Hepatocyte (in vitro differentiated cells): ENCODE measurements at regions not wholly inside any gene's neighbourhood (a gene's known extent, or its start where the extent isn't known, plus 50 kb on each side); places are given as distances from the start of the nearest gene placed in this dataset.

ENCODE experiments used
- EZH2 ChIP-seq: fragments of 200-600 bp; sonication (generic); IDR thresholded peaks from 2 replicates; pipeline ENCODE4 v1.6.1; 2016; ENCODE audit warnings: antibody characterized with exemption, mild to moderate bottlenecking, borderline replicate concordance
- EZH2phosphoT487 ChIP-seq: fragments of 200-600 bp; sonication (generic); IDR thresholded peaks from one replicate; pipeline ENCODE4 v1.6.1; 2018; ENCODE audit warnings: antibody characterized with exemption, mild to moderate bottlenecking, low read depth, moderate library complexity; ENCODE audit not compliant: unreplicated experiment, severe bottlenecking
- TF ChIP-seq, protein P1 (sequence below): fragments of 200-600 bp; sonication (generic); IDR thresholded peaks from 2 replicates; pipeline ENCODE4 v1.5.1; 2016; ENCODE audit warnings: antibody characterized with exemption, mild to moderate bottlenecking; ENCODE audit not compliant: poor library complexity

DNA sequence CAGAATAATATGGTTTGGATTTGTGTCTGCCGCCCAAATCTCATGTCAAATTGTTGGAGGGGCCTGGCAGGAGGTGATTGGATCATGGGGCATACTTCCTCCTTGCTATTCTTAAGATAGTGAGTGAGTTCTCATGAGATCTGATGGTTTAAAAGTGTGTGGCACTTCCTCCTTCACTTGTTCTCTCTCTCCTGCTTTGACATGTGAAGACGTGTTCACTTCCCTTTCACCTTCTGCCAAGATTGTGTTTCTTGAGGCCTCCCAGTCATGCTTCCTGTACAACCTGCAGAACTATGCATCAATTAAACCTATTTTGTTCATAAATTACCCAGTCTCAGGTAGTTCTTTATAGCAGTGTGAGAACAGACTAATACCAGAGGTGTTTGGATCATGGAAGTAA lies 325.7 kb upstream of the GIMD1 start:
- TF ChIP-seq, protein P1, sequence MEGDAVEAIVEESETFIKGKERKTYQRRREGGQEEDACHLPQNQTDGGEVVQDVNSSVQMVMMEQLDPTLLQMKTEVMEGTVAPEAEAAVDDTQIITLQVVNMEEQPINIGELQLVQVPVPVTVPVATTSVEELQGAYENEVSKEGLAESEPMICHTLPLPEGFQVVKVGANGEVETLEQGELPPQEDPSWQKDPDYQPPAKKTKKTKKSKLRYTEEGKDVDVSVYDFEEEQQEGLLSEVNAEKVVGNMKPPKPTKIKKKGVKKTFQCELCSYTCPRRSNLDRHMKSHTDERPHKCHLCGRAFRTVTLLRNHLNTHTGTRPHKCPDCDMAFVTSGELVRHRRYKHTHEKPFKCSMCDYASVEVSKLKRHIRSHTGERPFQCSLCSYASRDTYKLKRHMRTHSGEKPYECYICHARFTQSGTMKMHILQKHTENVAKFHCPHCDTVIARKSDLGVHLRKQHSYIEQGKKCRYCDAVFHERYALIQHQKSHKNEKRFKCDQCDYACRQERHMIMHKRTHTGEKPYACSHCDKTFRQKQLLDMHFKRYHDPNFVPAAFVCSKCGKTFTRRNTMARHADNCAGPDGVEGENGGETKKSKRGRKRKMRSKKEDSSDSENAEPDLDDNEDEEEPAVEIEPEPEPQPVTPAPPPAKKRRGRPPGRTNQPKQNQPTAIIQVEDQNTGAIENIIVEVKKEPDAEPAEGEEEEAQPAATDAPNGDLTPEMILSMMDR, result no peak
- TF ChIP-seq EZH2, result no peak
- TF ChIP-seq EZH2phosphoT487, result no peak
